ENCODE measurements at regions not wholly inside any gene's neighbourhood (a gene's known extent, or its start where the extent isn't known, plus 50 kb on each side); places are given as distances from the start of the nearest gene placed in this dataset.
"Not testable (repeated sequence)": the region's sequence is repeated elsewhere in the genome, so short reads cannot be mapped to it uniquely, and the experiment has no call there.

DNA sequence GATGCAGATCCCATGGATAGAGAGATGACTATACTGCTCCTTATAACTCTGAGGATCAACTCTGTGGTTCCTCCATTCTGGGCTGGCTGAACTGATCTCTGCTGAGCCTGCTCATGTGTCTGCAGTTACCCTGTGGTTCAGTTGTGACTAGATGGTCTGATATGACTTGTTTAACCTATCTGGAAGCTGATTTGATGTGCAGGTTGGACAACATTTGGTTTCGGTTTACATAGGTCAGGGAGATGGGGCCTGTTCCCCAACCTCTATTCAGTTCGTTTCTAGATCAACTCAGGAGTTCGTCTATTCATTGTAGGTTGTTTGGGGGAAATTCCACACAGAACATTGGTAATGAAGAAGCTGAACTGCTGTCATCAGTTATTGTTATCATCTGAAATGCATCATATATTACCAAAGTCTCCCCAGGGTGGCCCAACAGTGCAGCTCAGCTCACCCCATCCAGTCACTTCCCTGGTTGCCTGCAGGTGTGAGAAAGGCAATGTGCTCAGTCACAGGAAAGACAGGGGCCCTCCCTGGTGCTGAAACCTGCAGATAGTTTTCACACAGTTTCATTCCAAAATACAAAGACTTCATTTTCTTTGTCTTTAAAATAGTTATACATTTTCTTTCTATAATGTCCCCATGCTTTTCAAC lies 415.0 kb downstream of the RPIA start:
- POLR2A ChIA-PET; dilution Hi-C loops (cut with MboI; ENCODE audit: extremely low pct_ligation_motif_present, low sequenced_read_pairs): not testable (repeated sequence)

DNA sequence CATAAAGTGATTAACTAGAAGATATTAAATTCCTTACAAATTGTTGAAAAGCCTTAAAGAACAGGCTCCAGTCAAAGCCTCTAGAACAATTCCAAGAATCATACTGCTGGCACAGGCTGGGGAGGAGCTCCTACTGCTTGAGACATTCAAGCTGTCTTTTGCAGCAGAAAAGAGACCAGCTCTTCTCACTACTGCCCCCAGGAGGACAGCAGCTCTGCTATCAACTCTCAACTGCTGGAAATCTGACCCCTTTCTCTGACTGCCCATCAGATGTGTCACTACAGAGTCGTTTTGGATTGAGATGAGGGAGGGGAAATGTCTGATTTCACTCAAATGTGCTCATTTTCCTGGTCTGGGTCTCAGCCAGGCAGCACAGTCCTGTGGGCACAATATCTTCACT lies 421.0 kb downstream of the RPIA start:
- H3K9me1 ChIP-seq (replicated peaks; ENCODE audit: control insufficient read depth, extremely low read depth, insufficient read depth, low read length); intact Hi-C loops (cut with micrococcal nuclease); H3K4me3 ChIP-seq (replicated peaks in 1 of 3; ENCODE audit: insufficient read depth in 1 of 3, low read depth in 1 of 3, low read length in 3 of 3); dilution Hi-C loops (cut with MboI; ENCODE audit: extremely low pct_ligation_motif_present, low sequenced_read_pairs); H3K4me1 ChIP-seq (ENCODE audit: control insufficient read depth, extremely low read depth, insufficient read depth, low read length); H3K36me3 ChIP-seq (ENCODE audit: control insufficient read depth in 2 of 2, extremely low read depth in 1 of 2, insufficient read depth in 2 of 2, low read length in 2 of 2); H4K20me1 ChIP-seq (replicated peaks; ENCODE audit: control insufficient read depth, extremely low read depth, insufficient read depth, low read length); CTCF ChIA-PET; POLR2A ChIA-PET; H3K9me3 ChIP-seq (replicated peaks; ENCODE audit: control insufficient read depth, insufficient read depth, low read length); H2AFZ ChIP-seq (ENCODE audit: low read depth, low read length); H3K9ac ChIP-seq (replicated peaks; ENCODE audit: extremely low read depth, insufficient read depth, low read length); H3K27me3 ChIP-seq (ENCODE audit: control insufficient read depth in 2 of 2, insufficient read depth in 2 of 2, low read length in 2 of 2); H3K4me2 ChIP-seq (ENCODE audit: insufficient read depth, low read length); H3K79me2 ChIP-seq (ENCODE audit: control insufficient read depth, insufficient read depth, low read length); H3K27ac ChIP-seq (ENCODE audit: insufficient read depth, low read depth, low read length); BruUV-seq (replicated peaks): not testable (repeated sequence)
- peak; percentile 64 for FAIRE-seq
- TF ChIP-seq, protein P1, sequence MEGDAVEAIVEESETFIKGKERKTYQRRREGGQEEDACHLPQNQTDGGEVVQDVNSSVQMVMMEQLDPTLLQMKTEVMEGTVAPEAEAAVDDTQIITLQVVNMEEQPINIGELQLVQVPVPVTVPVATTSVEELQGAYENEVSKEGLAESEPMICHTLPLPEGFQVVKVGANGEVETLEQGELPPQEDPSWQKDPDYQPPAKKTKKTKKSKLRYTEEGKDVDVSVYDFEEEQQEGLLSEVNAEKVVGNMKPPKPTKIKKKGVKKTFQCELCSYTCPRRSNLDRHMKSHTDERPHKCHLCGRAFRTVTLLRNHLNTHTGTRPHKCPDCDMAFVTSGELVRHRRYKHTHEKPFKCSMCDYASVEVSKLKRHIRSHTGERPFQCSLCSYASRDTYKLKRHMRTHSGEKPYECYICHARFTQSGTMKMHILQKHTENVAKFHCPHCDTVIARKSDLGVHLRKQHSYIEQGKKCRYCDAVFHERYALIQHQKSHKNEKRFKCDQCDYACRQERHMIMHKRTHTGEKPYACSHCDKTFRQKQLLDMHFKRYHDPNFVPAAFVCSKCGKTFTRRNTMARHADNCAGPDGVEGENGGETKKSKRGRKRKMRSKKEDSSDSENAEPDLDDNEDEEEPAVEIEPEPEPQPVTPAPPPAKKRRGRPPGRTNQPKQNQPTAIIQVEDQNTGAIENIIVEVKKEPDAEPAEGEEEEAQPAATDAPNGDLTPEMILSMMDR (IDR thresholded peaks at IDR 0.05; ENCODE audit: extremely low read depth in 1 of 2, insufficient read depth in 1 of 2, low read depth in 1 of 2, low read length in 2 of 2) = peak in 1 of 2 donors; percentile 21
- peak; percentile 1 for DNase-seq (ENCODE audit: low read depth, low spot score)

More for the DNA sequence above, 415.0 kb downstream of the RPIA start:
- H3K79me2 ChIP-seq (ENCODE audit: control insufficient read depth, insufficient read depth, low read length); DNase-seq (ENCODE audit: low read depth, low spot score); H3K9me1 ChIP-seq (replicated peaks; ENCODE audit: control insufficient read depth, extremely low read depth, insufficient read depth, low read length); H3K27ac ChIP-seq (ENCODE audit: insufficient read depth, low read depth, low read length); H4K20me1 ChIP-seq (replicated peaks; ENCODE audit: control insufficient read depth, extremely low read depth, insufficient read depth, low read length); FAIRE-seq; H3K27me3 ChIP-seq (ENCODE audit: control insufficient read depth in 2 of 2, insufficient read depth in 2 of 2, low read length in 2 of 2); H3K9me3 ChIP-seq (replicated peaks; ENCODE audit: control insufficient read depth, insufficient read depth, low read length); intact Hi-C loops (cut with micrococcal nuclease); H3K4me3 ChIP-seq (replicated peaks in 1 of 3; ENCODE audit: insufficient read depth in 1 of 3, low read depth in 1 of 3, low read length in 3 of 3); H3K9ac ChIP-seq (replicated peaks; ENCODE audit: extremely low read depth, insufficient read depth, low read length); BruUV-seq (replicated peaks); H3K36me3 ChIP-seq (ENCODE audit: control insufficient read depth in 2 of 2, extremely low read depth in 1 of 2, insufficient read depth in 2 of 2, low read length in 2 of 2); H2AFZ ChIP-seq (ENCODE audit: low read depth, low read length); H3K4me2 ChIP-seq (ENCODE audit: insufficient read depth, low read length); CTCF ChIA-PET; H3K4me1 ChIP-seq (ENCODE audit: control insufficient read depth, extremely low read depth, insufficient read depth, low read length): not testable (repeated sequence)

DNA sequence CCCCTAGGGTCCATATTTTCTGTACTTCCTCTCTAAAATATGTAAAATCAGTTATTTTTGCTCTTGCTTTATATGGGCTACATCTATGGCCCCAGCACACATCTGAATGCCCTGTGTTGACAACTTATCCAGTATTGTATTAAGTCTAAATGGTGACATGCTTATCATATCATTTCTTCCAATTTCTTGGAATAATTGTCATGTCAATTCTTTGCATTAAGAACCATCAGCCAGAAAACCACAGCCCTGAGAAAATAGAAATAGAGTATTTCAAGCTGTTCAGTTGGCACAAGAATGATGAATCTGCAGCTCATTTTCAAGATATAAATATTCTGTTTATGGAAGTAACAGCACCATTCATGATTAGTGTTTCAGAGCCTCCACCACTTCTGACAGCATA lies 421.8 kb downstream of the RPIA start:
- H3K4me2 ChIP-seq (ENCODE audit: insufficient read depth, low read length); H3K79me2 ChIP-seq (ENCODE audit: control insufficient read depth, insufficient read depth, low read length); dilution Hi-C loops (cut with MboI; ENCODE audit: extremely low pct_ligation_motif_present, low sequenced_read_pairs); intact Hi-C loops (cut with micrococcal nuclease); CTCF ChIA-PET; H4K20me1 ChIP-seq (replicated peaks; ENCODE audit: control insufficient read depth, extremely low read depth, insufficient read depth, low read length); H3K4me1 ChIP-seq (ENCODE audit: control insufficient read depth, extremely low read depth, insufficient read depth, low read length); H3K4me3 ChIP-seq (replicated peaks in 1 of 3; ENCODE audit: insufficient read depth in 1 of 3, low read depth in 1 of 3, low read length in 3 of 3); BruUV-seq (replicated peaks); H3K9ac ChIP-seq (replicated peaks; ENCODE audit: extremely low read depth, insufficient read depth, low read length); FAIRE-seq; H3K27ac ChIP-seq (ENCODE audit: insufficient read depth, low read depth, low read length); H3K36me3 ChIP-seq (ENCODE audit: control insufficient read depth in 2 of 2, extremely low read depth in 1 of 2, insufficient read depth in 2 of 2, low read length in 2 of 2); DNase-seq (ENCODE audit: low read depth, low spot score); H2AFZ ChIP-seq (ENCODE audit: low read depth, low read length); H3K27me3 ChIP-seq (ENCODE audit: control insufficient read depth in 2 of 2, insufficient read depth in 2 of 2, low read length in 2 of 2); H3K9me1 ChIP-seq (replicated peaks; ENCODE audit: control insufficient read depth, extremely low read depth, insufficient read depth, low read length); H3K9me3 ChIP-seq (replicated peaks; ENCODE audit: control insufficient read depth, insufficient read depth, low read length); POLR2A ChIA-PET: not testable (repeated sequence)

DNA sequence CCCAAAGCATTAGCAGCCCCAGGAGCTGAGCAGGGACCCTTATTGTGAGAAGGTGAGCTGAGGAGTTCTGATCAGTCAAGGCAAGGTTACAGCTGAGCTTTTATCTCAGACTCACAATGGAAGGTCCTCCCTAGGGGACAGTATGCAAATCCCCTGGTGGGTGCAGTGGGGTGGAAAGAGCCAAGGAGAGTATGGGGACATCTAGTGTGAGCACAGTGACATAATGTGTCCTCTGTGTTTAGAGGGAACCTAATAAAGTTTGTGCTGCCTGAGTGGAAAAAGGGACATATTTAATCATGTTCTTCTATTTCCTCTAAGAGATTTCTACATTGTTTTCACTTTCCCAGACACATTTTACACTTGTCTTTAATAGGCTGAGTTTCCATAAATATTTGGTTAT lies 438.0 kb downstream of the RPIA start:
- H3K9me3 ChIP-seq (replicated peaks; ENCODE audit: control insufficient read depth, insufficient read depth, low read length); intact Hi-C loops (cut with micrococcal nuclease); H3K4me3 ChIP-seq (replicated peaks in 1 of 3; ENCODE audit: insufficient read depth in 1 of 3, low read depth in 1 of 3, low read length in 3 of 3); BruUV-seq (replicated peaks); CTCF ChIA-PET; H2AFZ ChIP-seq (ENCODE audit: low read depth, low read length); H3K9ac ChIP-seq (replicated peaks; ENCODE audit: extremely low read depth, insufficient read depth, low read length); H3K4me1 ChIP-seq (ENCODE audit: control insufficient read depth, extremely low read depth, insufficient read depth, low read length); H4K20me1 ChIP-seq (replicated peaks; ENCODE audit: control insufficient read depth, extremely low read depth, insufficient read depth, low read length); dilution Hi-C loops (cut with MboI; ENCODE audit: extremely low pct_ligation_motif_present, low sequenced_read_pairs); H3K79me2 ChIP-seq (ENCODE audit: control insufficient read depth, insufficient read depth, low read length); H3K9me1 ChIP-seq (replicated peaks; ENCODE audit: control insufficient read depth, extremely low read depth, insufficient read depth, low read length); H3K27ac ChIP-seq (ENCODE audit: insufficient read depth, low read depth, low read length); H3K27me3 ChIP-seq (ENCODE audit: control insufficient read depth in 2 of 2, insufficient read depth in 2 of 2, low read length in 2 of 2); H3K36me3 ChIP-seq (ENCODE audit: control insufficient read depth in 2 of 2, extremely low read depth in 1 of 2, insufficient read depth in 2 of 2, low read length in 2 of 2); DNase-seq (ENCODE audit: low read depth, low spot score); FAIRE-seq; H3K4me2 ChIP-seq (ENCODE audit: insufficient read depth, low read length); POLR2A ChIA-PET: not testable (repeated sequence)
